Esophagus squamous epithelium (tissue), 4 donors: ENCODE measurements at regions not wholly inside any gene's neighbourhood (a gene's known extent, or its start where the extent isn't known, plus 50 kb on each side); places are given as distances from the start of the nearest gene placed in this dataset.

Experiments
- CTCF ChIP-seq, 6 experiments: fragments of 450-650 bp in 4 of 6; fragments of 200-600 bp in 2 of 6; sonication (generic) in 2 of 6; IDR thresholded peaks; one replicate each; pipeline ENCODE4 v1.5.1; 2016 to 2019; ENCODE audit warnings: antibody characterized with exemption in 6 of 6, mild to moderate bottlenecking in 4 of 6, moderate library complexity in 4 of 6
- POLR2A ChIP-seq, 4 donors: fragments of 450-650 bp; IDR thresholded peaks; one replicate each; pipeline ENCODE4 v1.6.1; 2017; ENCODE audit warnings: antibody characterized with exemption in 4 of 4, mild to moderate bottlenecking in 4 of 4, moderate library complexity in 3 of 4

- TF ChIP-seq CTCF (IDR thresholded peaks at IDR 0.05) (no peak), POLR2A (IDR thresholded peaks at IDR 0.05) (no peak)
Measured at GRCh38 chr4:182155806-182156205, 87.4 kb upstream of the TENM3 start.
